GM12892 (cell line): ENCODE measurements at regions not wholly inside any gene's neighbourhood (a gene's known extent, or its start where the extent isn't known, plus 50 kb on each side); places are given as distances from the start of the nearest gene placed in this dataset.

Source experiments
- POLR2A ChIP-seq: IDR thresholded peaks from 2 replicates; pipeline ENCODE4 v1.6.1; 2011; ENCODE audit warnings: low read depth, low read length, control low read depth
- POLR2AphosphoS5 ChIP-seq: IDR thresholded peaks from 2 replicates; pipeline ENCODE4 v1.6.1; 2011; ENCODE audit warnings: low read depth, low read length, control low read depth

GRCh38 chr1:5637171-5637570 lies 355.1 kb downstream of the NPHP4 start:
- TF ChIP-seq POLR2A (no peak), POLR2AphosphoS5 (no peak)
